ENCODE measurements at regions not wholly inside any gene's neighbourhood (a gene's known extent, or its start where the extent isn't known, plus 50 kb on each side); places are given as distances from the start of the nearest gene placed in this dataset.

DNA sequence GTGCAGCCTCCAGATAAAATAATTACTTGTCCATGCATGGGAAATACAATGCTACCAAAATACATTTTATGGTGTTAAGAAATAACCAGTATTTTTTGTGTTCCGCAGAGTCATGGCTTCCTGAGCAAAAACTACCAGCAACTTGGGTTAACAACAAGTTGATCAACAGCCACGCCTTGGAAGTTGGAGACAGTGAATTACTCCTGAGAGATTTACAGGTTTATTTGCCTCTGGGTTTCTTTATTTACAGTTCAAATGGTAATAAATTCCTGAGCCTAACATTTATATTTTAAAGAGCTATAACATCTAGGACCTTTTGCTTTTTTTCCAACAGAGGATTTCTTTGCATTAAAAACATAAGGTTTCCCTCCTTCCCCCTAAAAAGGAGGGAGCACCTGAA is 194.0 kb downstream of the IPO8 start:
- H3K36me3 ChIP-seq (ENCODE audit: control insufficient read depth, insufficient read depth, low read length), result no peaks in the 10 kb centered on the region
- DNase-seq (ENCODE audit: extremely low read depth, insufficient read length), result no peak
- H3K27me3 ChIP-seq (replicated peaks; ENCODE audit: control insufficient read depth, insufficient read depth, low read length), result no peaks in the 10 kb centered on the region
- no peak overlapping the region for H3K4me3 ChIP-seq (replicated peaks; ENCODE audit: low read depth, low read length)
- TF ChIP-seq, protein P1, sequence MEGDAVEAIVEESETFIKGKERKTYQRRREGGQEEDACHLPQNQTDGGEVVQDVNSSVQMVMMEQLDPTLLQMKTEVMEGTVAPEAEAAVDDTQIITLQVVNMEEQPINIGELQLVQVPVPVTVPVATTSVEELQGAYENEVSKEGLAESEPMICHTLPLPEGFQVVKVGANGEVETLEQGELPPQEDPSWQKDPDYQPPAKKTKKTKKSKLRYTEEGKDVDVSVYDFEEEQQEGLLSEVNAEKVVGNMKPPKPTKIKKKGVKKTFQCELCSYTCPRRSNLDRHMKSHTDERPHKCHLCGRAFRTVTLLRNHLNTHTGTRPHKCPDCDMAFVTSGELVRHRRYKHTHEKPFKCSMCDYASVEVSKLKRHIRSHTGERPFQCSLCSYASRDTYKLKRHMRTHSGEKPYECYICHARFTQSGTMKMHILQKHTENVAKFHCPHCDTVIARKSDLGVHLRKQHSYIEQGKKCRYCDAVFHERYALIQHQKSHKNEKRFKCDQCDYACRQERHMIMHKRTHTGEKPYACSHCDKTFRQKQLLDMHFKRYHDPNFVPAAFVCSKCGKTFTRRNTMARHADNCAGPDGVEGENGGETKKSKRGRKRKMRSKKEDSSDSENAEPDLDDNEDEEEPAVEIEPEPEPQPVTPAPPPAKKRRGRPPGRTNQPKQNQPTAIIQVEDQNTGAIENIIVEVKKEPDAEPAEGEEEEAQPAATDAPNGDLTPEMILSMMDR (IDR thresholded peaks at IDR 0.05; ENCODE audit: insufficient read depth, low read length, poor library complexity, severe bottlenecking), result no peak

DNA sequence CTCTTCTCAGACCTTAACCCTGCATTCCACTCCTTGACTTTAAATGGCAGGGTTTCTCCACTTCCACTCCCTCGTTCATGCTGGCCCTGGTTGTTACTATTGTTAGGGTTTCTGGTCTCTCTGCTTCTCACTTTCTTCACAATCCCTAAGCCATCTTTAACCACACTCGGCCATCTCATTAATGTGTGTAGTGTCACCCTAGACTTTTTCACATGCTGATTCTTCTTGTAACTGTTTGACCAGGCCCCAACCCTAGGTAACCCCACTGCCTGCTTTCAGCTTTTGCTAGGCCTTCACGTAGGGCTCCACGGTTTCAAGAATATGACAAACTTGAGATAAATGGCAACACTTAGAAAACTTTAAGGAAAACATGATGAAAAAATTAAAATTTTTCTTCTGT is 195.1 kb downstream of the IPO8 start:
- no peaks in the 10 kb centered on the region for H3K36me3 ChIP-seq (ENCODE audit: control insufficient read depth, insufficient read depth, low read length)
- TF ChIP-seq, protein P1 (IDR thresholded peaks at IDR 0.05; ENCODE audit: insufficient read depth, low read length, poor library complexity, severe bottlenecking), result no peak
- no peak for DNase-seq (ENCODE audit: extremely low read depth, insufficient read length)
- no peak overlapping the region for H3K4me3 ChIP-seq (replicated peaks; ENCODE audit: low read depth, low read length)
- H3K27me3 ChIP-seq (replicated peaks; ENCODE audit: control insufficient read depth, insufficient read depth, low read length), result no peaks in the 10 kb centered on the region

DNA sequence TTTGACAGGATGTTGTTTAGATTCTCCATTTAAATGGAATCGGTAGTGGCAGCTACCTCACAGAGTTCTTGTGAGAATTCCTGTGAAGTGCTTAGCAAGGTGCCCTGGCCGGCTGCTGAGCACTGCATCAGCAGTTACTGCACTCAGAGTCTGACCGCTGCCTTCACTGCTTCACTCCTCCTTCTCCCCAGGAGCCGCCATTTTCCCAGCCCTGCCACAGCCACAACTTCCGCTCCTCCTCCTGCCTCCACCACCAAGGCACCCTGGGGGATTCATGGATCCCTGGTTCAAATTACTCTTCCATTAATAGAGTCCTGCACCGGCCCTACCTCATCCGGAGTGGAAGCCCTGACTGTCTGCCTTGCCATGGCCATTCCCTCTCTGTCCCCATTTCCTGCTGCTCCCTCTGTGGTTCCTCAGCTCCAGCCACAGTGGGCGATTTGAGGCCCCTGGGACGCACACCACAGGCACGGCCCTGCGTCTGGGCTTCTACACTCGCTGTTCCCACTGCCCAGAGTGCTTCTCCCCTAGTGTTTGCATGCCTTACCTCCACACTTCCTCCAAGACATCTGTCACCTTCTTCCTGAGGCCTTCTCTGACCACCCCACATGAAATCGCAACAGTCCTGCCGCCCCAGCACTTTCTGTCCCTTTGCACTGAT is 210.3 kb downstream of the IPO8 start:
- no peak for DNase-seq (ENCODE audit: extremely low read depth, insufficient read length)
- no peaks in the 10 kb centered on the region for H3K36me3 ChIP-seq (ENCODE audit: control insufficient read depth, insufficient read depth, low read length)
- H3K27me3 ChIP-seq (replicated peaks; ENCODE audit: control insufficient read depth, insufficient read depth, low read length), result no peaks in the 10 kb centered on the region
- H3K4me3 ChIP-seq (replicated peaks; ENCODE audit: low read depth, low read length), result no peak overlapping the region
- TF ChIP-seq, protein P1 (IDR thresholded peaks at IDR 0.05; ENCODE audit: insufficient read depth, low read length, poor library complexity, severe bottlenecking), result no peak

DNA sequence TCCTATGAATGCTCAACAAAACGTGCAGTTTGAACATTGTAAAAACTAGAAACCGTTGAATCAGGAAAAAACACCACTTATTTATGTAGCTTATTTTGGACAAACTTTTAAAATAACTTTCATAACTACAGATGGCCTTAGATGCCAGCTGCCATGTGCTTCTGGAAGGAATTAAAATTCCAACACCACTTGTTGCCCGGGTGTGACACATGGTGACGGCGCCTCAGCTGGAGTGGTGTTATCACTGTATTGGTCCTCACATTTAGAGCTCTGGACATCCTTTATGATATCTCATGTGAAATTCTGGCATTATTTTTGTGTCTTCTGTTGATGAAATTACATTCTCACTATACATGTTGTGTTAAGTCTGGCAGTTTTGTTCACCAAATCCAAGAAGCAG is 211.0 kb downstream of the IPO8 start:
- H3K27me3 ChIP-seq (replicated peaks; ENCODE audit: control insufficient read depth, insufficient read depth, low read length), result no peaks in the 10 kb centered on the region
- DNase-seq (ENCODE audit: extremely low read depth, insufficient read length), result no peak

DNA sequence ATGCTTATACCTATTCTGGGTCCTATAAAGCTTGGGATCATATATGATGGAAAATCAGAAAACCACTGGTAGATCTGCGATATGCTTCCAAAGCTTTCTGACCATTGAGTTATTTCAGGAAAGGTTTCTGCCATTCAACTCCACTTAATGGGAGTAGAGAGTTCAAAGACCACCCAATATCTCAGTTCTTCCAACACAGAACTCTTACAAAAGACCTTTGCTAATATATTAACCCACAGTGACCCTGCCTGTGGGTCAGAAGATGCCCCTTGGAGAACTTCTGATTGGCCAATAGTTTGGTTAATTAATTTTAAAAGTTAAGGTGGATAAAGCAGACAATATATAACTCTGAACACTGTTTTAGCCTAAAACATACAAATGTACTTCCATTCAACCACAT is 213.0 kb downstream of the IPO8 start:
- TF ChIP-seq, protein P1 (IDR thresholded peaks at IDR 0.05; ENCODE audit: insufficient read depth, low read length, poor library complexity, severe bottlenecking), result no peak
- Histone ChIP-seq H3K27me3 (replicated peaks; ENCODE audit: control insufficient read depth, insufficient read depth, low read length) (no peaks in the 10 kb centered on the region), H3K4me3 (replicated peaks; ENCODE audit: low read depth, low read length) (no peak overlapping the region), H3K36me3 (ENCODE audit: control insufficient read depth, insufficient read depth, low read length) (no peaks in the 10 kb centered on the region)
- DNase-seq (ENCODE audit: extremely low read depth, insufficient read length), result no peak

More for the DNA sequence above, 211.0 kb downstream of the IPO8 start:
- no peak overlapping the region for H3K4me3 ChIP-seq (replicated peaks; ENCODE audit: low read depth, low read length)
- H3K36me3 ChIP-seq (ENCODE audit: control insufficient read depth, insufficient read depth, low read length), result no peaks in the 10 kb centered on the region
- TF ChIP-seq, protein P1 (IDR thresholded peaks at IDR 0.05; ENCODE audit: insufficient read depth, low read length, poor library complexity, severe bottlenecking), result no peak

DNA sequence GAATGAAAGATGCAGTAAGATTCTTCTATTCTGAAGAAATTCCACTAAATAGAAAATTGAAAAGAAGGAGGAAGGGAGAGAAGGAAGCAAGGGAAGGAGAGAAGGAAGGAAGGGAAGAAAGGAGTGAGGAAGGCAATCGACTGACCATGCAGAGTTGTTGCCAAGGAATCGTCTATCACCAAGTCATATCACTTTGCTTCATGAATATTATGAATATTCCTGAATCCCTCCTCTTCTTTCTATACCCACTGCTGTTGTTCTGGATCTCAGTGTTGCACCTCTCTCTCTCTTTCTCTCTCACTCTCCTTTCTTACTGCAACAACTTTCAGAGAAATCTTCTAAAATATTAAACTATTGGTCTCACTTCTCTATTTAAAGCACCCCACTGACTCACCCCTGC is 222.4 kb downstream of the IPO8 start:
- H3K4me3 ChIP-seq (replicated peaks; ENCODE audit: low read depth, low read length), result no peak overlapping the region
- TF ChIP-seq, protein P1 (IDR thresholded peaks at IDR 0.05; ENCODE audit: insufficient read depth, low read length, poor library complexity, severe bottlenecking), result no peak
- no peaks in the 10 kb centered on the region for H3K27me3 ChIP-seq (replicated peaks; ENCODE audit: control insufficient read depth, insufficient read depth, low read length)
- H3K36me3 ChIP-seq (ENCODE audit: control insufficient read depth, insufficient read depth, low read length), result no peaks in the 10 kb centered on the region
- no peak for DNase-seq (ENCODE audit: extremely low read depth, insufficient read length)
